ENCODE measurements at regions not wholly inside any gene's neighbourhood (a gene's known extent, or its start where the extent isn't known, plus 50 kb on each side); places are given as distances from the start of the nearest gene placed in this dataset.

GRCh38 chr1:82921759-82922158 lies 1077.2 kb downstream of the TTLL7 start:
- Histone ChIP-seq H3K27me3 (replicated peaks; ENCODE audit: insufficient read depth) (no peaks in the 10 kb centered on the region), H3K36me3 (no peaks in the 10 kb centered on the region), H3K4me3 (no peak overlapping the region), H3K9me3 (no peaks in the 10 kb centered on the region), H3K4me1 (ENCODE audit: control insufficient read depth in 1 of 2, low read depth in 2 of 2) (peaks cover 0 to 12% of the 10 kb centered on the region in 2 donors), H3K27ac (no peak overlapping the region)
- ATAC-seq (ENCODE audit: insufficient number of reproducible peaks, low FRiP score, low read depth) (no peak), DNase-seq (ENCODE audit: low spot score) (no peak)
- TF ChIP-seq CTCF (IDR thresholded peaks at IDR 0.05) = no peak

- H3K27me3 ChIP-seq (replicated peaks; ENCODE audit: insufficient read depth) = no peaks in the 10 kb centered on the region
- TF ChIP-seq CTCF (IDR thresholded peaks at IDR 0.05) = no peak
- no peak overlapping the region for H3K4me3 ChIP-seq
- ATAC-seq (ENCODE audit: insufficient number of reproducible peaks, low FRiP score, low read depth) (no peak), DNase-seq (ENCODE audit: low spot score) (no peak)
- no peaks in the 10 kb centered on the region for H3K36me3 ChIP-seq
- peaks cover 0 to 12% of the 10 kb centered on the region in 2 donors for H3K4me1 ChIP-seq (ENCODE audit: control insufficient read depth in 1 of 2, low read depth in 2 of 2)
- no peak overlapping the region for H3K27ac ChIP-seq
- no peaks in the 10 kb centered on the region for H3K9me3 ChIP-seq
Observed at GRCh38 chr1:82920418-82921248, 1078.3 kb downstream of the TTLL7 start.

GRCh38 chr1:82919837-82920236 lies 1079.1 kb downstream of the TTLL7 start:
- Histone ChIP-seq H3K9me3 (no peaks in the 10 kb centered on the region), H3K27me3 (replicated peaks; ENCODE audit: insufficient read depth) (no peaks in the 10 kb centered on the region), H3K27ac (no peak overlapping the region), H3K4me3 (no peak overlapping the region), H3K4me1 (ENCODE audit: control insufficient read depth in 1 of 2, low read depth in 2 of 2) (peaks cover 0 to 12% of the 10 kb centered on the region in 2 donors), H3K36me3 (no peaks in the 10 kb centered on the region)
- TF ChIP-seq CTCF (IDR thresholded peaks at IDR 0.05) = no peak
- DNase-seq (ENCODE audit: low spot score) = no peak
- no peak for ATAC-seq (ENCODE audit: insufficient number of reproducible peaks, low FRiP score, low read depth)

- Histone ChIP-seq H3K27me3 (replicated peaks; ENCODE audit: insufficient read depth) (no peaks in the 10 kb centered on the region), H3K4me1 (ENCODE audit: control insufficient read depth in 1 of 2, low read depth in 2 of 2) (no peaks in the 10 kb centered on the region), H3K9me3 (no peaks in the 10 kb centered on the region), H3K36me3 (no peaks in the 10 kb centered on the region), H3K4me3 (no peak overlapping the region), H3K27ac (no peak overlapping the region)
- no peak for TF ChIP-seq CTCF (IDR thresholded peaks at IDR 0.05)
- no peak for DNase-seq (ENCODE audit: low spot score)
- no peak for ATAC-seq (ENCODE audit: insufficient number of reproducible peaks, low FRiP score, low read depth)
Observed at GRCh38 chr1:82907313-82907712, 1091.6 kb downstream of the TTLL7 start.

- no peak for TF ChIP-seq CTCF (IDR thresholded peaks at IDR 0.05)
Observed at GRCh38 chr1:82903626-82904025, 1095.3 kb downstream of the TTLL7 start.

More at GRCh38 chr1:82903626-82904025, 1095.3 kb downstream of the TTLL7 start:
- no peak for ATAC-seq (ENCODE audit: insufficient number of reproducible peaks, low FRiP score, low read depth)
- Histone ChIP-seq H3K27ac (no peak overlapping the region), H3K27me3 (replicated peaks; ENCODE audit: insufficient read depth) (no peaks in the 10 kb centered on the region), H3K36me3 (no peaks in the 10 kb centered on the region), H3K9me3 (no peaks in the 10 kb centered on the region), H3K4me1 (ENCODE audit: control insufficient read depth in 1 of 2, low read depth in 2 of 2) (no peaks in the 10 kb centered on the region), H3K4me3 (no peak overlapping the region)
- DNase-seq (ENCODE audit: low spot score) = no peak

All from thoracic aorta (tissue), 2 donors.